ENCODE measurements at regions not wholly inside any gene's neighbourhood (a gene's known extent, or its start where the extent isn't known, plus 50 kb on each side); places are given as distances from the start of the nearest gene placed in this dataset.

- no peak overlapping the region for H3K9ac ChIP-seq (ENCODE audit: insufficient read depth in 1 of 2, low read length in 2 of 2)
- peaks cover 0 to 13% (median 0%) of the 10 kb centered on the region in 4 donors for H3K9me3 ChIP-seq (ENCODE audit: control insufficient read depth in 4 of 4, insufficient read depth in 3 of 4, low read length in 3 of 4)
- DNase-seq = no peak
- no peaks in the 10 kb centered on the region for H3K36me3 ChIP-seq (ENCODE audit: control insufficient read depth in 4 of 4, insufficient read depth in 4 of 4, low read length in 4 of 4)
- H3K27me3 ChIP-seq (ENCODE audit: control insufficient read depth in 3 of 3, insufficient read depth in 3 of 3, low read length in 2 of 3) = no peaks in the 10 kb centered on the region
- no peak overlapping the region for H3K27ac ChIP-seq (ENCODE audit: low read depth in 1 of 2, low read length in 1 of 2)
- ATAC-seq (ENCODE audit: insufficient read depth, low FRiP score) = no peak
- no peak for TF ChIP-seq CTCF (IDR thresholded peaks at IDR 0.05; ENCODE audit: control extremely low read depth, extremely low read depth)
- H3K4me3 ChIP-seq = no peak overlapping the region
- 92 to 94% methylated on average over 7 of the region's 7 CpGs for WGBS, 2 donors
- H3K4me1 ChIP-seq (ENCODE audit: control insufficient read depth in 5 of 5, insufficient read depth in 5 of 5, low read length in 5 of 5) = no peaks in the 10 kb centered on the region
Measured at GRCh38 chr9:129517006-129517405, 103.9 kb downstream of the C9orf50 start.

GRCh38 chr9:129514891-129515290 lies 106.0 kb downstream of the C9orf50 start:
- no peaks in the 10 kb centered on the region for H3K27me3 ChIP-seq (ENCODE audit: control insufficient read depth in 3 of 3, insufficient read depth in 3 of 3, low read length in 2 of 3)
- H3K36me3 ChIP-seq (ENCODE audit: control insufficient read depth in 4 of 4, insufficient read depth in 4 of 4, low read length in 4 of 4) = no peaks in the 10 kb centered on the region
- no peaks in the 10 kb centered on the region for H3K4me1 ChIP-seq (ENCODE audit: control insufficient read depth in 5 of 5, insufficient read depth in 5 of 5, low read length in 5 of 5)
- H3K9me3 ChIP-seq (ENCODE audit: control insufficient read depth in 4 of 4, insufficient read depth in 3 of 4, low read length in 3 of 4) = peaks cover 0 to 13% (median 0%) of the 10 kb centered on the region in 4 donors
- ATAC-seq (ENCODE audit: insufficient read depth, low FRiP score) = no peak
- no peak for TF ChIP-seq CTCF (IDR thresholded peaks at IDR 0.05; ENCODE audit: control extremely low read depth, extremely low read depth)
- no peak overlapping the region for H3K9ac ChIP-seq (ENCODE audit: insufficient read depth in 1 of 2, low read length in 2 of 2)
- no peak overlapping the region for H3K27ac ChIP-seq (ENCODE audit: low read depth in 1 of 2, low read length in 1 of 2)
- 71 to 89% methylated on average over 2 of the region's 2 CpGs for WGBS, 2 donors
- DNase-seq = no peak
- H3K4me3 ChIP-seq = no peak overlapping the region

- TF ChIP-seq CTCF (IDR thresholded peaks at IDR 0.05; ENCODE audit: control extremely low read depth, extremely low read depth) = no peak
- no peak for ATAC-seq (ENCODE audit: insufficient read depth, low FRiP score)
- 68 to 88% methylated on average over 3 of the region's 3 CpGs for WGBS, 2 donors
Measured at GRCh38 chr9:129514497-129514867, 106.4 kb downstream of the C9orf50 start.

GRCh38 chr9:129513856-129514496 lies 106.9 kb downstream of the C9orf50 start:
- H3K27me3 ChIP-seq (ENCODE audit: control insufficient read depth in 3 of 3, insufficient read depth in 3 of 3, low read length in 2 of 3) = no peaks in the 10 kb centered on the region
- H3K4me3 ChIP-seq = no peak overlapping the region
- ATAC-seq (ENCODE audit: insufficient read depth, low FRiP score) = no peak
- TF ChIP-seq CTCF (IDR thresholded peaks at IDR 0.05; ENCODE audit: control extremely low read depth, extremely low read depth) = no peak
- no peak overlapping the region for H3K9ac ChIP-seq (ENCODE audit: insufficient read depth in 1 of 2, low read length in 2 of 2)
- no peak for DNase-seq
- WGBS, 2 donors = 96% methylated on average over 7 of the region's 7 CpGs
- no peaks in the 10 kb centered on the region for H3K36me3 ChIP-seq (ENCODE audit: control insufficient read depth in 4 of 4, insufficient read depth in 4 of 4, low read length in 4 of 4)
- no peak overlapping the region for H3K27ac ChIP-seq (ENCODE audit: low read depth in 1 of 2, low read length in 1 of 2)
- H3K4me1 ChIP-seq (ENCODE audit: control insufficient read depth in 5 of 5, insufficient read depth in 5 of 5, low read length in 5 of 5) = no peaks in the 10 kb centered on the region
- peaks cover 0 to 13% (median under 1%) of the 10 kb centered on the region in 4 donors for H3K9me3 ChIP-seq (ENCODE audit: control insufficient read depth in 4 of 4, insufficient read depth in 3 of 4, low read length in 3 of 4)

More at GRCh38 chr9:129514497-129514867, 106.4 kb downstream of the C9orf50 start:
- no peak for DNase-seq
- no peaks in the 10 kb centered on the region for H3K36me3 ChIP-seq (ENCODE audit: control insufficient read depth in 4 of 4, insufficient read depth in 4 of 4, low read length in 4 of 4)
- peaks cover 0 to 15% (median under 1%) of the 10 kb centered on the region in 4 donors for H3K9me3 ChIP-seq (ENCODE audit: control insufficient read depth in 4 of 4, insufficient read depth in 3 of 4, low read length in 3 of 4)
- no peak overlapping the region for H3K27ac ChIP-seq (ENCODE audit: low read depth in 1 of 2, low read length in 1 of 2)
- no peaks in the 10 kb centered on the region for H3K27me3 ChIP-seq (ENCODE audit: control insufficient read depth in 3 of 3, insufficient read depth in 3 of 3, low read length in 2 of 3)
- H3K4me3 ChIP-seq = no peak overlapping the region
- H3K4me1 ChIP-seq (ENCODE audit: control insufficient read depth in 5 of 5, insufficient read depth in 5 of 5, low read length in 5 of 5) = no peaks in the 10 kb centered on the region
- no peak overlapping the region for H3K9ac ChIP-seq (ENCODE audit: insufficient read depth in 1 of 2, low read length in 2 of 2)

All from lung (tissue), 11 donors.